Endothelial cell of umbilical vein (primary cell): ENCODE measurements at regions not wholly inside any gene's neighbourhood (a gene's known extent, or its start where the extent isn't known, plus 50 kb on each side); places are given as distances from the start of the nearest gene placed in this dataset.
"Not testable (repeated sequence)": the region's sequence is repeated elsewhere in the genome, so short reads cannot be mapped to it uniquely, and the experiment has no call there.

Experiments used
- BruUV-seq: library from RNA; stranded (reverse); fragments of 400-500 nt; replicated peaks from 2 replicates; lab custom pipeline; 2021; lab: Mats Ljungman, UMichigan
- CTCF ChIA-PET: fragments of 300-600, 350-600 bp; sonication (Branson Sonifier 250); formaldehyde crosslinking; loops from one replicate; lab custom pipeline; 2021; ENCODE audit warnings: antibody characterized with exemption, inconsistent platforms; lab: Charles Lee
- POLR2A ChIA-PET: fragments of 300-600, 350-600 bp; sonication (Branson Sonifier 250); formaldehyde crosslinking; loops from one replicate; lab custom pipeline; 2021; ENCODE audit warnings: antibody characterized with exemption, inconsistent platforms; lab: Charles Lee
- DNase-seq: peaks from one replicate; pipeline ENCODE4 v3.0.0-alpha.2; 2011; ENCODE audit warnings: low read depth, low spot score
- FAIRE-seq: peaks from 2 replicates; lab custom pipeline; 2011; peaks lifted over from hg19 to GRCh38; lab: Jason Lieb, UNC
- H2AFZ ChIP-seq: 2 replicates; pipeline ENCODE4 v1.6.0; 2012; ENCODE audit warnings: low read depth, low read length, control low read depth, inconsistent platforms
- H3K27ac ChIP-seq: 2 replicates; pipeline ENCODE4 v1.5.1; 2011; ENCODE audit warnings: low read depth, mild to moderate bottlenecking, control low read depth, low read length, moderate library complexity; ENCODE audit not compliant: insufficient read depth
- H3K27me3 ChIP-seq, 2 experiments: 2 replicates each; pipeline versions ENCODE4 v1.6.0 to v1.6.1; 2011; ENCODE audit warnings: low read length in 2 of 2, mixed read lengths in 1 of 2; ENCODE audit not compliant: control insufficient read depth in 2 of 2, insufficient read depth in 2 of 2
- H3K36me3 ChIP-seq, 2 experiments: 2 replicates in 1 of 2; 3 replicates in 1 of 2; pipeline ENCODE4 v1.5.1; 2011; ENCODE audit warnings: low read length in 2 of 2, mild to moderate bottlenecking in 1 of 2, moderate library complexity in 1 of 2; ENCODE audit not compliant: control insufficient read depth in 2 of 2, insufficient read depth in 2 of 2; ENCODE audit errors: extremely low read depth in 1 of 2
- H3K4me1 ChIP-seq: 3 replicates; pipeline ENCODE4 v1.5.1; 2011; ENCODE audit warnings: mild to moderate bottlenecking, low read length; ENCODE audit not compliant: control insufficient read depth, insufficient read depth; ENCODE audit errors: extremely low read depth
- H3K4me2 ChIP-seq: 2 replicates; pipeline ENCODE4 v1.6.1; 2011; ENCODE audit warnings: low read length, control low read depth, mixed read lengths; ENCODE audit not compliant: insufficient read depth
- H3K4me3 ChIP-seq, 3 experiments: fragments of 200-600 bp in 1 of 3; sonication (generic), shearing (Covaris generic) in 1 of 3; replicated peaks in 1 of 3; 2 replicates each; pipeline ENCODE4 v1.5.1; 2011 to 2016; ENCODE audit warnings: control low read depth in 3 of 3, low read length in 3 of 3, mild to moderate bottlenecking in 2 of 3, inconsistent platforms in 1 of 3, low read depth in 1 of 3, moderate library complexity in 1 of 3; ENCODE audit not compliant: insufficient read depth in 1 of 3
- H3K79me2 ChIP-seq: 2 replicates; pipeline ENCODE4 v1.6.0; 2012; ENCODE audit warnings: low read length, inconsistent platforms; ENCODE audit not compliant: control insufficient read depth, insufficient read depth
- H3K9ac ChIP-seq: replicated peaks from 2 replicates; pipeline ENCODE3; 2011; ENCODE audit warnings: low read length, control low read depth; ENCODE audit not compliant: insufficient read depth; ENCODE audit errors: extremely low read depth
- H3K9me1 ChIP-seq: replicated peaks from 3 replicates; pipeline ENCODE4 v1.6.0; 2011; ENCODE audit warnings: mild to moderate bottlenecking, low read length; ENCODE audit not compliant: control insufficient read depth, insufficient read depth; ENCODE audit errors: extremely low read depth
- H3K9me3 ChIP-seq: replicated peaks from 2 replicates; pipeline ENCODE4 v1.5.1; 2012; ENCODE audit warnings: low read length, inconsistent platforms; ENCODE audit not compliant: control insufficient read depth, insufficient read depth
- H4K20me1 ChIP-seq: replicated peaks from 2 replicates; pipeline ENCODE3; 2011; ENCODE audit warnings: mild to moderate bottlenecking, low read length; ENCODE audit not compliant: control insufficient read depth, insufficient read depth; ENCODE audit errors: extremely low read depth
- EZH2 ChIP-seq: IDR thresholded peaks from 2 replicates; pipeline ENCODE4 v1.6.1; 2012; ENCODE audit warnings: borderline replicate concordance, low read depth, mild to moderate bottlenecking, moderate library complexity, low read length, inconsistent platforms; ENCODE audit not compliant: severe bottlenecking
- FOS ChIP-seq: IDR thresholded peaks from 2 replicates; pipeline ENCODE4 v1.6.1; 2011; ENCODE audit warnings: mild to moderate bottlenecking, low read length, moderate library complexity, borderline replicate concordance; ENCODE audit not compliant: insufficient read depth
- GATA2 ChIP-seq: IDR thresholded peaks from 2 replicates; pipeline ENCODE4 v1.7.0; 2011; ENCODE audit warnings: low read depth, mild to moderate bottlenecking, moderate library complexity, mixed read lengths, low read length; ENCODE audit not compliant: insufficient read length, insufficient read depth
- JUN ChIP-seq: IDR thresholded peaks from 2 replicates; pipeline ENCODE4 v1.6.1; 2011; ENCODE audit warnings: borderline replicate concordance, low read depth; ENCODE audit not compliant: insufficient read length, insufficient read depth
- MAX ChIP-seq: IDR thresholded peaks from 2 replicates; pipeline ENCODE4 v1.6.1; 2011; ENCODE audit not compliant: insufficient read depth, insufficient read length
- MYC ChIP-seq: IDR thresholded peaks from one replicate; pipeline ENCODE4 v1.6.1; 2011; ENCODE audit warnings: mild to moderate bottlenecking, low read depth, low read length
- POLR2A ChIP-seq: IDR thresholded peaks from 2 replicates; pipeline ENCODE4 v1.6.1; 2012; ENCODE audit warnings: low read depth, mild to moderate bottlenecking, control low read depth, low read length
- POLR2AphosphoS5 ChIP-seq: IDR thresholded peaks from 2 replicates; pipeline ENCODE4 v1.6.1; 2012; ENCODE audit warnings: low read depth, mild to moderate bottlenecking, control low read depth, low read length, moderate library complexity; ENCODE audit not compliant: insufficient read depth
- dilution Hi-C: fragments of 300-500 bp; cut with MboI; formaldehyde crosslinking; loops from one replicate; pipeline ENCODE4 v1.15.0; 2019; ENCODE audit warnings: low sequenced_read_pairs; ENCODE audit not compliant: extremely low pct_ligation_motif_present
- intact Hi-C: fragments of 100-400 bp; cut with micrococcal nuclease; formaldehyde crosslinking; loops from one replicate; pipeline ENCODE4 v1.10.0; 2022
- TF ChIP-seq, protein P1 (sequence below), 2 donors: IDR thresholded peaks; 1 replicate in 1 of 2; 2 replicates in 1 of 2; pipeline ENCODE4 v1.5.1; 2011; ENCODE audit warnings: low read length in 2 of 2, mild to moderate bottlenecking in 2 of 2, moderate library complexity in 2 of 2, control low read depth in 1 of 2, inconsistent platforms in 1 of 2, low read depth in 1 of 2; ENCODE audit not compliant: insufficient read depth in 1 of 2; ENCODE audit errors: extremely low read depth in 1 of 2

DNA sequence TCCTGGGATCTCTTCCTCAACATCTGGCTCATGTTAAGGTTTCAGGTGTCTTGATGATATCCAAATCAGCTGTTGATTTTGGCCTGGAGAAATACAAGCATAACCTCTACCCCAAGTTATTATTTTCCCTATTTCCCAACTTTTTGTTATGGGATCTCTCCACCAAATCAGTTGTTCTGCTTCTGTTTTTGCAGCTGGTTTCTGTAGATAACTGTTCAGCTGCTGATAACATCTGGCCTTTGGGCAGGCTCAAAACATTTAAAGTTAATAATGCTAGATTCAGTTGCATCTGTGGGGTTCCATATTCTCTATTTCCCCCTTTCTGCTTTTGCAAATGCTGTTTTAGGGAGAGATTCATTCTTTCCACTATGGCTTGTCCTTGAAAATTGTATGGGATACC, 430.0 kb upstream of the SGO1 start:
- H3K9me1 ChIP-seq, H3K27ac ChIP-seq, BruUV-seq, H3K4me1 ChIP-seq, H4K20me1 ChIP-seq, dilution Hi-C loops, CTCF ChIA-PET, POLR2A ChIA-PET, FAIRE-seq, DNase-seq, intact Hi-C loops, H3K9me3 ChIP-seq, H2AFZ ChIP-seq, H3K79me2 ChIP-seq, H3K4me2 ChIP-seq, H3K36me3 ChIP-seq, H3K27me3 ChIP-seq, H3K9ac ChIP-seq, H3K4me3 ChIP-seq: not testable (repeated sequence)

DNA sequence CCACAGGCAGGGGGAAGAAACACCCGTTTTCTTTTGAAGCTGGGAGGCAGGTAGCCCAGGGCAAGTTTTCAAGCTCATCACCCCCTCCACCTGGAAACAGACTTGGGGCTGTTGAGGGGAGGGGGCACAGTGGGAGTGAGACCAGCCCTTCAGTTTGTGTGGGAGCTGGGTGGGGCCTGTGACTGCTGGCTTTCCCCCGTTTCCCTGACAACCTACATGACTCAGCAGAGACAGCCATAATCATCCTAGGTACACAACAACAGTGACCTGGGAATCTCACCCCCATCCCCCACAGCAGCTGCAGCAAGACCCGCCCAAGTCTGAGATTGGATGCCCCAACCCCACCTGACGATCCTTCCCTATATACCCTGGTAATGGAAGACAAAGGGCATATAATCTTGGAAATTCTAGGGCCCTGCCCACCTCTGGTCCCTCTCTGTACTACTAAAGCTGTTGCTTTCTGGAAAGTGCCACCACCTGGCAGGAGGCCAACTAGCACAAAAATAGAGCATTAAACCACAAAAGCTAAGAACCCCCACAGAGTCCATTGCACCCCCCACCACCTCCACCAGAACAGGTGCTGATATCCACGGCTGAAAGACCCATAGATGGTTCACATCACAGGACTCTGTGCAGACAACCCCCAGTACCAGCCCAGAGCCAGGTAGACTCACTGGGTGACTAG, 422.2 kb upstream of the SGO1 start:
- Histone ChIP-seq H3K9me3 (no peaks in the 10 kb centered on the region), H3K4me3 (no peak overlapping the region), H3K4me2 (no peak overlapping the region), H4K20me1 (no peaks in the 10 kb centered on the region), H3K27ac (no peak overlapping the region), H3K4me1 (no peaks in the 10 kb centered on the region), H3K36me3 (no peaks in the 10 kb centered on the region), H3K9me1 (no peaks in the 10 kb centered on the region), H3K79me2 (no peaks in the 10 kb centered on the region), H3K9ac (no peak overlapping the region), H2AFZ (no peak overlapping the region), H3K27me3 (no peaks in the 10 kb centered on the region)
- CTCF ChIA-PET = no interaction called here
- DNase-seq (no peak), FAIRE-seq (no peak)
- dilution Hi-C loops (no loop called here), intact Hi-C loops (no loop called here)
- BruUV-seq = no TSS peak
- TF ChIP-seq GATA2 = no peak
- TF ChIP-seq, protein P1, sequence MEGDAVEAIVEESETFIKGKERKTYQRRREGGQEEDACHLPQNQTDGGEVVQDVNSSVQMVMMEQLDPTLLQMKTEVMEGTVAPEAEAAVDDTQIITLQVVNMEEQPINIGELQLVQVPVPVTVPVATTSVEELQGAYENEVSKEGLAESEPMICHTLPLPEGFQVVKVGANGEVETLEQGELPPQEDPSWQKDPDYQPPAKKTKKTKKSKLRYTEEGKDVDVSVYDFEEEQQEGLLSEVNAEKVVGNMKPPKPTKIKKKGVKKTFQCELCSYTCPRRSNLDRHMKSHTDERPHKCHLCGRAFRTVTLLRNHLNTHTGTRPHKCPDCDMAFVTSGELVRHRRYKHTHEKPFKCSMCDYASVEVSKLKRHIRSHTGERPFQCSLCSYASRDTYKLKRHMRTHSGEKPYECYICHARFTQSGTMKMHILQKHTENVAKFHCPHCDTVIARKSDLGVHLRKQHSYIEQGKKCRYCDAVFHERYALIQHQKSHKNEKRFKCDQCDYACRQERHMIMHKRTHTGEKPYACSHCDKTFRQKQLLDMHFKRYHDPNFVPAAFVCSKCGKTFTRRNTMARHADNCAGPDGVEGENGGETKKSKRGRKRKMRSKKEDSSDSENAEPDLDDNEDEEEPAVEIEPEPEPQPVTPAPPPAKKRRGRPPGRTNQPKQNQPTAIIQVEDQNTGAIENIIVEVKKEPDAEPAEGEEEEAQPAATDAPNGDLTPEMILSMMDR (IDR thresholded peaks at IDR 0.05; ENCODE audit: extremely low read depth in 1 of 2, insufficient read depth in 1 of 2, low read depth in 1 of 2, low read length in 2 of 2) = no peak
- TF ChIP-seq EZH2 = no peak
- no peak for TF ChIP-seq MYC
- no peak for TF ChIP-seq POLR2AphosphoS5
- TF ChIP-seq MAX = no peak
- no peak for TF ChIP-seq JUN
- no peak for TF ChIP-seq FOS
- no peak for TF ChIP-seq POLR2A
- POLR2A ChIA-PET = no interaction called here
